ENCODE measurements at regions not wholly inside any gene's neighbourhood (a gene's known extent, or its start where the extent isn't known, plus 50 kb on each side); places are given as distances from the start of the nearest gene placed in this dataset.

DNA sequence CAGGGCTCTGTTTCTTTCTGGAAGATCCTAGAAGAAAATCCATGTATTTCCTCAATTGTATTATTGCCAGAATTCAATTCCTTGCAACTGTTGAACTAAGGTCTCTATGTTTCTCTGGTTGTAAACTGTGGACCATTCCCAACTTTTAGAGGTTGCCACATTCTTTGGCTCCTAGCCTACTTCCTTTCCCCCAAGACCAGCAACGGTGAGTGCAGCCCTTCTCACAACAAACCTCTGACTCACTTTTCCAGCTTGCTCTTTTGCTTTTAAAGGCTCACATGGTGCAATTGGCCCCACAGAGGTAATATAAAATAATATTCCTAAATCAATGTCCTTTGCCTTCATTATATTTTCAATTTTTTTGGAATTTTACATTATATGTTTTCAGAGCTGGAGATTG, 371.3 kb downstream of the SLITRK5 start:
- TF ChIP-seq YY1 (IDR thresholded peaks at IDR 0.05; ENCODE audit: insufficient read depth, insufficient read length) = no peak
- TF ChIP-seq SUZ12 (IDR thresholded peaks at IDR 0.05; ENCODE audit: extremely low read depth, insufficient read depth, insufficient read length) = no peak
